ENCODE measurements at regions not wholly inside any gene's neighbourhood (a gene's known extent, or its start where the extent isn't known, plus 50 kb on each side); places are given as distances from the start of the nearest gene placed in this dataset.

DNA sequence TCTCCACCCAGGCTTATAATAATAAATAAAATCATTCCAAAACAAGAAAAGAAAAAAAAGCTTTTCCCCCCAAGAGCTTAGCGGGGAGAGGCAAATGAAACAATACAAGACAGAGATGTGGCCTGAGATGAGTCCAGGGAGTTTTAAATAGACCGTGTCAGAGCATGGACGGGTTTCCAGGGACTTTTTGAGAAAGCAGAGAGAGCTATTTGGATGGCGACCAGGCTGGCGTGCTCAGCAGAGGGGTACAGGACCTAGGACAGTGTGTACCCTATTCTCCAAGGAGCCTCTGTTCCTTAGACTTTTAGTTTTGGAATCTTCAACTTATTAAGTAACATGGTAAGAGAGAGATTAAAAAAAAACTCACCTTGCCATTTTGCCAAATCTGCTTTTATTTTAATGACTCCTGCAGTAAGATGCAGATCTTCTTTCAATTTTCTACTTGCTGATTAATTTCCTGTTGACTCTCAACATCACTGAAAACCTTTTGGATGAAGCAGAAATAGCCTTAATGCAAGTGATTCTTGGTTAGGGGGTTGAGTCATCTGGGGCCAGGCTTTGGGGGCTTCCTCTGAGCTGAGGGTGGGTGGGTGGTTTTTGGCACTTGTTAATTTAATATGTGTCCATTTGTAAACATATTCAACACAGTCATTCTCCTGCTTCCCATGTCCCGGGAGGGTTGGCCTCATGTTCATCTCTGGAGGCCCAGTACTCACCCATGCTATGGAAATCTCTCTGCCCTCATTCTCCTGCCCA is 49.6 kb upstream of the OSMR start:
- DNase-seq, result no peak
- TF ChIP-seq POLR2A (IDR thresholded peaks at IDR 0.05; ENCODE audit: low read length) (no peak), GATA1 (IDR thresholded peaks at IDR 0.05; ENCODE audit: low read depth, low read length) (no peak)

Data from erythroblast (primary cell).